AML-193 (cell line): ENCODE measurements at regions not wholly inside any gene's neighbourhood (a gene's known extent, or its start where the extent isn't known, plus 50 kb on each side); places are given as distances from the start of the nearest gene placed in this dataset.
"Not testable (repeated sequence)": the region's sequence is repeated elsewhere in the genome, so short reads cannot be mapped to it uniquely, and the experiment has no call there.

Experiments
- DNase-seq, 2 experiments: peaks; one replicate each; lab custom pipeline; 2025; lab: John Stamatoyannopoulos, UW

DNA sequence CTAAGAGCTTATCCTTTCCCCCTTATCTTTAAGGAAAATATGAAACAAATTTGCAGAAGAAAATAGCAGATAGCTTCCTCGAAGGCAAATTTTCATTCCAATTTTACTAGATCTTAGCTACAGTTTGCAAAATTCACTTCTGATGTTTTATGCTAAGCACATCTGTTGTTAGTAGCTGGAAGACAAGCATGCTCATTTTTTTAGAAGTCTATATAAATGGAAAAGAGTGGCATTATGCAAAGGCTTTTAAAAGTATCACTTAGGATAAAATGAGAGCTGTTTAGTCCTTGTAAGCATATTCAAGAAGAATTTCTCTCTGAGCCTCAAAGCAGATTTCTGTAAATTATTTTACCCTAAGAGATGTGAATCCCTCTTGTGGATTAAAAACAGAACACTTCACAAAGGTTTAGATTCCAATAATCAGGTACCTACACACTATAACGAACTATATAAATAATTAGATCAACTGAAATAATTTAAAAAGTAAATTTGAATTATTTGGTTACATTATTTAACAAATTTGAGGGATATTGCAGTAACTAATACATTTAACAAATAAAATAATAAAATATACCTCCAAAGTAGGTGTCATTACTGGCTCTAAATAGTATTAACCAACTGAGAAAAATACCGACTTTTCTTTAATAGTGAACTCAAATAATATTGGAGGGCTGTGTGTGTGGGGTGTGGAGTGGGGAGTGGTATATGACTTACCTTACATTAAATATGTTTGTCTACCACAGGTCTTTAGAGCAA, 307.1 kb downstream of the SEMA3D start:
- no peak for DNase-seq

DNA sequence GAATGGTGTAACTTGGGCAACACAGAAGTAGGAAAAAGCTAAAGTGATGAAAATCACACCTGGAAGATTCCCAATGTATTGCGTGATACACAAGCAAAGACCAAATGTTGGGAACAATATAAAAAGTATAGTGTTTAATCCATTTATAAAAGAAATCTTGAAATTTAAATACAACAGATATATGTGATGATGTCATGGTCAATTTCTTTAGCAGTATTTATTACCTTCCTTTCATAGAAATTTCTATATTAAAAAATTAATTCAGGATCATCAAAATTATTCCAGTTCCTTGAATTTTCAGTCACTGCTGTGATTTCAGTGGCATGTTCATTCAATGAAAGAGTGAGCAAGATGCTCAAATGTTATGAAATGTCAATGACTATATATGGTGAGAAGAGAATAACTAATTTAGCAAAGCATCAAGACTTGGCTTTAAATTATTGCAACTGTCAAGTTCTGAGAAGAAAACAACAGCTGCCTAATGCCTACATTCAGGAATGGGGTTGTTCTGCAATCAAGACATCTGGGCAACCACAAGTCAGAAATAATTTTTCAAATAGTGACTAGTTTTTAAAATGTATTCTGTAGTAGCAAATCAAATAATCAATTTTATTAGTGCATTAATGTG, 308.8 kb downstream of the SEMA3D start:
- DNase-seq = no peak

DNA sequence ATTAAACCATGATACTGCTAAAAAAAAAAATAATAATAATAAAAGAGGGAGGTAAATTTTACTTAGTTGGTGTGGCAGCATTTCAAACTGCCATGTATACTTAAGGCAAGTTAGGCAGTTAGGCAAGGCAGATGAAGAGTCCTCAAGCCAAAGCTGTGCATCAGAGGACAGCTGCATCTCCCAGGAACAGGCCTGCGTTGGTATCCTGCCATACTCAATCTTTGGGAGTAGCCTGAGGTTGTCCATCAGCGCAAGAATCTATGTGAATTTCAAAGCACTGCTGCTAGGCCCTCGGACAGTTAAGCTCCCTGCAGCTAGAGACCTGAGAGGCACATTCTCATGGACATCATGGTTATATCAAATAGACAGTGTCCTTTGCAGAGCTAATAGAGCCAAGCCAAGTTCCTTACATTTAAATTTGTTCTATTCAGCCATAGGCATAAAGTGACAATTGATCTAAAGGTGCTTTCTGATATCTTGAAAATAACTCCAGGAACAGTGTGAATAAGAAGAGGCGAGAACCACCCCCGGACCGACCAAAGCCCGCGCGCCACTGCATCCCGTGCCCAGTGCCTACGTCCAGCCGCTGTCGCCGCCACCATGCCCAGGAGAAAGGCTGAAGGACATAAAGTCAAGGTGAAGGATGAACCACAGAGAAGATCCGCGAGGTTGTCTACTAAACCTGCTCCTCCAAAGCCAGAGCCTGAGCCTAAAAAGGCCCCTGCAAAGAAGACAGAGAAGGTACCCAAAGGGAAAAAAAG, 310.6 kb downstream of the SEMA3D start:
- DNase-seq = no peak

DNA sequence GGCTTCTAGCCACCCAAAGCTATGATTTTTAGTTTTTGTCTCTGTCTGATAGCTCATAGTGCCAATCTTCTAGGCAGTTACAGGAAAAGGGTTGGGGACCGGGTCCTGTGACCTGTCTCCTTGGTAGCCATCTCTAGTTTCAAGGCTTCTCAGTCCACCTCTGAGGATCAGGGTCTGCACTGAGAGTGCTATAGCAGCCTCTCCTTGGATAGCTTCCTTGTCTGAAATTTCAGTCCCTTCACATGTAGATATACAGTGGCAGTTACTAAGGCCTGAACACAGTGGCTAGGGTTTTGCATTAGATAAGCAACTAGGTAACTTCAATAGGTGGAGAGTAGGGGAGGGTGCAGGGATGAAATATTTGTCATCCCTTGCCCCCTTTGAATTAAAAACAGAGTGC, 321.3 kb downstream of the SEMA3D start:
- no peak for DNase-seq

DNA sequence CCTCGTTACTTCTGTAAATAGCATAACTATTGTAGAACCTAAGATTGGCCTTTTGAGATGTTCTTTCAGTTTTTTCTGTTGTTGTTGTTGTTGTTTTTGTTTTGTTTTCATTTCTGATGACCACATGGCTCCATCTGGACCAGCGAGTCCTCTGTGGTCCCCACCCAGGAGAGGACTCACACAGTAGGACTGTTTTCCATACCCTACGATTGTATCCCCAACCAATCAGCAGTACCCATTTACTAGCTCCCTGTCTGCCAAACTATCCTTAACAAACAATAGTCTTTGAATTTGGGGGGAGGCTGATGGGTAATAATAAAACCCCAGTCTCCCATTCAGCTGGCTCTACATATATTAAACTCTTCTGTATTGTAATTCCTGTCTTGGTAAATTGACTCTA, 329.5 kb downstream of the SEMA3D start:
- no peak for DNase-seq

DNA sequence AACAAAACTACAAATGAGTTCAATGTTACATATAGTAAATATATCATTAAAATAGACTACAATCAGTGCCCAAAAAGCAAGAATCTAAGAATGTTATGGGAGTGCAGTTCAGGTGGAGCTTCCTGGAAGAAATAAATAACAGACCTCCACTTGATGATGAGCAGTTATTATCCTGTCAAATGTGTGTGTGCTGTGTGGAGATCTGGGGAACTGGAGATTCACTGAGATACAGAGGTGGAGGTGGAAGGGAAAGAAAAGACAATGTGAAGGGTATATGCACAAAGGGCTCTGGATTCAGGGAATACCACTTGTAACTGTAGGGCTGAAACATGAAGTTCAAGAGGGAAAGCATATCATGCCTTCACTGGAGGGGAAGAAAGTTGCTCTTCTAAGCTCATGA, 331.1 kb downstream of the SEMA3D start:
- DNase-seq = no peak

DNA sequence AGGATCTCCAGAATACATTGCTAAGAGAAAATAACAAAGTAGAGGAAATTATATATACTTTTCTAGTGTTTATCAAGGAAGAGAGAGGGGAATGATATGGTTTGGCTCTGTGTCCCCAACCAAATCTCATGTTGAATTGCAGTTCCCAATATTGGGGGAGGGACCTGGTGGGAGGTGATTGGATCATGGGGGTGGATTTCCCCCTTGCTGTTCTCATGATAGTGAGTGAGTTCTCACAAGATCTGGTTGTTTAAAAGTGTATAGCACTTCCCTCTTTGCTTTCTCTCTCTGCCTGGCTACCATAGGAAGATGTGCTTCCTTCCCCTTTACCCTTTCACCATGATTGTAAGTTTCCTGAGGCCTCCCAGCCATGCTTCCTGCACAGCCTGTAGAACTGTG, 337.9 kb downstream of the SEMA3D start:
- not testable (repeated sequence) for DNase-seq

DNA sequence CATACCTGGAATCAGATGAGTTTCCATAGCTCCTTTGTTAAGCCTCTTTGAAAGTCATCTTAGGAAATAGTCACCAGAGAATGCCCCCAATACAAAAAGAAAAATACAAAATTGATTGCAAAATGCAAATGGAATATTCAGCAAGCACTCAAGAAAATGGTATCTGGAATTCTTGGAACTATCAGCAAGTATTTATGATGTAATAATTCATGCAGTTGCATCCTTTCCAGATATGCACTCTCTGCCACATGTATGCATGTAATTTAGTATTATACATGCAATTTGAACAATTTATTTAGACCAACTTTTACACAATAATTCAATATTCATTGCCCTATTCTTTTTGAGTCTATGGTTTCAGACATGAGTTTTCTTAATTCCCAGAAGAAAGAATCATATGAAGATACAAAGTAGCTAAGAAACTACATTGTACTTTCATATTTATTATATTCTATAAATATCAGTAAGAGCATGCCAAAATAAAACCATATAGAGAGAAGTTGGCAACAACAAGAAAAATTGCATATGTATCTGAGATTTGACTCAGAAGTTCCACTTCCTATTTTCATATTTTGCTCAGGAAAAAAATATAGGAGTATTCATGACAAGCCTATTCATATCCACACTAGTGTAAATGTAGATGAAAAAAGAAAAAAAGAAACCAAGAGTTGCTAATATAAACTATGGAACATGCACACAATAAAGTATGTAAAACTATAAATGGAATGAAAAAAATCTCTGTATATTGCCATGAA, 338.5 kb downstream of the SEMA3D start:
- DNase-seq = no peak

DNA sequence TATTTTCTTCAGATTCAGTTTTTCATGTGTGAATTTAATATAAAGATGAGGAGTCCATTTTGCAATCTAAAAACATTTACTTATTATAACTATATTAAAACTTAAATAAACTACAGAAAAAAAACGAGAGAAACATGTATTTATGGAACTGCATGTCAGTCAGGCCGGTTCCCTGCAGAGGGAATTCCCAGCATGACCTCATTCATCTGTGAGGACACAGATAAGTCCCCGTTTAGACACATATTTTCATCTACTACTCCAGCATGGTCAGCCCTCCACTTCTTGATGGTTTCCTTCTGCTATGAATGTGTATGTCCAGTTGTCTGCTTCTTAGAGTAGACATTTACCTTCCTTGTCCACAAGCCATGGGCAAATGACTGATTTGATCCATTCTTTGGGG, 339.1 kb downstream of the SEMA3D start:
- no peak for DNase-seq

DNA sequence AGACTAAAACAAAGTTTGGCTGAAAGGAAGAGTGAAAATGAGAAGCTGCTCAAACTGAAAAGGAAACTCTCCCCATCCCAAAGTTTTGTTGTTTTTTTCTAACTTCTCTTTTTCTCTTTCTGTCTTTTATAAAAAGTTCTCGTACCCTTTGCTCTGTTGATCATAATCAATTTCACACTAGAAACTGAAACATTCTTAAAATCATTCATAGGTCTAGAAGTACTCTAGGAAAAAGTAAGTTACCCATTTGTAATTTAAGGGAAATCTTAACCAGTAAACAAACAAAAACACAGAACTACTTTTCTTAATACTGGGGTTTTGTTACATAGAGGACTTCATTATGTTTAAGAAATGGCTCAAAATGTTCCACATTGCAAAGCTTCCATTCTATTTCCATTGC, 339.8 kb downstream of the SEMA3D start:
- DNase-seq = no peak

DNA sequence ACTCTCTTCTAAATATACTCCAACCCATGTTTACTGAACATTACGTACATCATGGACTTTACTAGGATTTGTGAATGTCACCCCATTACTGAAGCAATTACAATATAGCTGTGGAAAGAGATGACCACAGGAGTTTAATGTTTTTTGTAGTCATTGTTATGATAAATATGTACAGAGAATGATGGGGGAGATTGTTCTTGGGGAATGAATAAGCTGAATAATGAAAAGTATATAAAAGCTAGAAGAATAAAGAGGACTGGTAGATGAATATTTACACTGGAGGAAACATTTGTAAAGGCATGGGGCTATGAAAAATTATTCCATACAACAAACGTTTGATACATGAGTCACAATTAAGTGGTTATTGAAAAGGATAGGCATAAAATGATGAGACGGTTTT, 340.9 kb downstream of the SEMA3D start:
- no peak for DNase-seq

DNA sequence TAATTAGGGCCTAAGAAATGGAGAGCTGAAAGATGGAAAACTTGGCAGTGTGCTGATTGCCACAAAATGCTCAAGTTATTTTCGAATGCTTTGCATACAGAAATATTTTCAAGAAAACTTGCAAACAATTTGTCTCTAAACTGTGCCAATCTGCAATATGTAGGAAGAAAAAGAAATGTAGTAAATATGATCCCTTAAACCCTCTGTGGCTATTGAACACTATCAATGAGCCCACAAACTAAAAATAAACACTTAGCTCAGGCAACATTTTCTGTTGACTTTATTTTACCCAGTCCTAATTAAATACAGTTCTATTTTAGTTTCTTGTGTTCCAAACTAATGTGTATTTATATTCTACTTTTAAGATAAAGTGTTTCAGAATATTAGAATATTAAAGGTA, 342.1 kb downstream of the SEMA3D start:
- DNase-seq = no peak

DNA sequence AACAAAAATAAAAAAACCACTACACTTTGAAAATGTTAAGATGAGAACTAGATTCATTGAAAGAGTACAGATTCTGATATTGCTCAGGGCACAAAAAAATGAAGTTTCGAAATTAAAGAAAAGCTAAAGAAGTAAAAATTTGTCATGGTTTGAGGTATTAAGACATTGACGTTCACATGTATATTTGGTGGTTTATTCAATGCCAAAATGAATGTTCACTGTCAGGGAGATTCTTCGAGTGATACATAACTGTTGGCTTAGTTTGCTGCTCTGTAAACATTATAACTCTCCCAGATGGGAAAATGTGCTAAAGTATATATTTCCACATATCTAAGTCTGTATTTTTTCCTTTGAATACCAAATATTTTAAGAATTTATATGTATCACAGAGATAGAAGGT, 345.0 kb downstream of the SEMA3D start:
- no peak for DNase-seq

DNA sequence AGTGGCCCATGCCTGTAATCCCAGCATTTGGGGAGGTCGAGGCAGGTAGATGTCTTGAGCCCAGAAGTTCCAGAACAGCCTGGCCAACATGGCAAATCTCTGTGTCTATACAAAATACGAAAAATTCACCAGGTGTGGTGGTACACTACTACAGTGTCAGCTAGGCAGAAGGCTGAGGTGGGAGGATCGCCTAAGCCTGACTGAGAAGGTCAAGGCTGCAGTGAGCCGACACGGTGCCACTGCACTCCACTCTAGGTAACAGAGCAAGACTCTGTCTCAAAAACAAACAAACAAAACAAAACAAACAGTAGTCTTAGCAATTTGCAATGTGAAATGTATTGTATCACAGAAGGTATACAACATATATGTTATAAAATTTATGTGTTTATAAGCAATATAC, 348.0 kb downstream of the SEMA3D start:
- DNase-seq = no peak

DNA sequence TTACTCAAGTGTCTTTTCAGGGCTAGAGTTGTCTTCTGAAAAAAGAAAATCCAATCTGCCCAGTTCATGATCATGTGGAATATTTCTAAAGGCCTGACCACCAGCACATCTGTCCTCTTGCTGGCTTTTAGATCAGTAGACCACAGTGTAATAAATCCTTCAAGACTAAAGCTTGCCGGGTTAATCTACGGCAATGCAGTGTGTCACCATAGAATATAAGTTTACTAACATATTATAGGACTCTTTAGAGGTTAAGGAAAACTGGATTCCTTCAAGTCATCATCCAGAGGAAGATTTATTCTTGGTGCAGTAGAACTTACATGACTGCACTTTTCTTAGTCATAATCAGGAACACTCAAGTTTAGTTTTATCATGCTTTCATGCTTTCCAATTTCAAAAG, 349.5 kb downstream of the SEMA3D start:
- no peak for DNase-seq

DNA sequence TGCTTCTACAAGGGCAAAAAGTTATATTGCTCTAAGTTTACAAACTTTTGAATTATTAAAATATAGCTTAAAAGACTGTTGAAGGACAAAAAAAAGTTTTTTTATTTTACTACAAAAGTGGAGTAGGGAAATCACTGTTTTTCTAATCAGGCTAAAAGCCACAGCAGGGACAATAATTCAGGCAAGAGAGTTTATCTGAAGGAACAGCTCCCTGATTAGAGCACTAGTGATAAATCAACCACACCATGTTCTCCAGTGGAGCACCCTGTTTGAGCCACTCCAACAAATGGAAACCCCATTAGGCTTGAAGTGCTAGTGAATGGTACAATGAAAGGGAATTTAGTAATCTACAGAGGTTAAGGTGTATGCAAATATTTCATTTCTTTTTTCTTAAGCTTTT, 357.1 kb downstream of the SEMA3D start:
- no peak for DNase-seq

DNA sequence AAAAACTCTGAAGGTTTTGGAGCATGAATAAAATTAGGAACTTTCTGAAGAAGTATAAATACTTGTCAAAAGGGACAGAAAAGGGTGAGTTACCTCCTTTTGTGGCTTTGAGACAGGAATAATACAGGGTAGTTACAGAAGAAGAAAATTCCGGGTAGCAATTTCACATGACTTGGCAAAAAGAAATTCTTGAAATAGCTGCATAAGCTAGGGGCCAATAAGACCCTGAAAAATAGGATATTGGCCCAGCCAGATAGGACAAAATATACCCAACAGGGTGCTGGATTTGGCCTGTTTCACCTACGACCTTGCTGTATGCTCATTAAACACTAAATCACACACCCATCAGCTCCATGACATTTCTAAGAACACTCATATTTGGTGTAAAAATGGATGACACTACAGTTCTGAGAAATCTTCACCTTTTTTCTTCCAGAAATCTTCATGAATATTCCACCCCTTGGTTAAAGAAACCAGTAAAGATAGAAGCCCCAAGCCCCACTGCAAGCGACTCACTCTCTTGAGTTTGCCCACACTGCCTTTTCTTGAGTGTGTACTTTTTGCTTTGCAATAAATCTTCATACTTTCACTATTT, 362.7 kb downstream of the SEMA3D start:
- DNase-seq = no peak

DNA sequence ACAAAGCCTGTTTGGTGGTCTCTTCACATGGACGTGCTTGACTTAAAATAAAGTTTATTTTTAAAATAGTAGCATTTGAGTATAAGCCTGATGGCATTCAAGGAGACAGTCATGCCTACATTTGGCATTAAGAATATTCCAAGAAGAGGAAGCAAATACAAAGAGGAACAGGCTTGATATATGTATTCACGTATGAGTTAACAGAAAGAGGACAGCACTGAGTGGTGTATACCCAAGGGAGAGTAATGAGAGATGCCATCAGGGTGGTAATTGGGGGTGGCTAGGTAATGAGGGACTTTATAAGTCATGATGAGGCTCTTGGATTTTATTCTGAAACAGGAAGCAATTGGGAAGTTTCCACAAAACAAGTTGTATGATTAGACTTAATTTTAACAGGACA, 363.3 kb downstream of the SEMA3D start:
- no peak for DNase-seq

DNA sequence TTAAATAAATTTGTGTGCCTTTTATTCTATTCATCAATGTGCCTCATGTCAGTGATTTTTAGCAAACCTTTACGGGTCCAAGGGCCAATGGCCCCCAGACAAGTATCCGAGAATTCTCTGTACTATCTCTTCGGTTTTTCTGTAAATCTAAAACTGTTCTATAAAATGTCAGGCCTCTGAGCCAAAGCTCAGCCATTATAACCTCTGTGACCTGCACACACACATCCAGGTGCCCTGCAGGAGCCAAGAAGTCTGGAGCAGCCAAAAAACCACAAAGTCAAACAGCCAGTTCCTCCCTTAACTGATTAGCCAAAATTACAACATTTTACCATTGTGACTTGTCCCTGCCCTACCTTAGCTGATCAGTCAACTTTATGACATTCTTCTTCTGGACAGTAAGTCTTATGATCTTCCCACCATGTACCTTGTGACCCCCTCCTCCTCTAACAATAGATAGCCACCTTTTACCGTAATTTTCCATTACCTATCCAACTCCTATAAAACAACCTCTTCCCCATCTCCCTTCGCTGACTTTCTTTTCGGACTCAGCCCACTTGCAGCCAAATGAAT, 363.8 kb downstream of the SEMA3D start:
- no peak for DNase-seq

DNA sequence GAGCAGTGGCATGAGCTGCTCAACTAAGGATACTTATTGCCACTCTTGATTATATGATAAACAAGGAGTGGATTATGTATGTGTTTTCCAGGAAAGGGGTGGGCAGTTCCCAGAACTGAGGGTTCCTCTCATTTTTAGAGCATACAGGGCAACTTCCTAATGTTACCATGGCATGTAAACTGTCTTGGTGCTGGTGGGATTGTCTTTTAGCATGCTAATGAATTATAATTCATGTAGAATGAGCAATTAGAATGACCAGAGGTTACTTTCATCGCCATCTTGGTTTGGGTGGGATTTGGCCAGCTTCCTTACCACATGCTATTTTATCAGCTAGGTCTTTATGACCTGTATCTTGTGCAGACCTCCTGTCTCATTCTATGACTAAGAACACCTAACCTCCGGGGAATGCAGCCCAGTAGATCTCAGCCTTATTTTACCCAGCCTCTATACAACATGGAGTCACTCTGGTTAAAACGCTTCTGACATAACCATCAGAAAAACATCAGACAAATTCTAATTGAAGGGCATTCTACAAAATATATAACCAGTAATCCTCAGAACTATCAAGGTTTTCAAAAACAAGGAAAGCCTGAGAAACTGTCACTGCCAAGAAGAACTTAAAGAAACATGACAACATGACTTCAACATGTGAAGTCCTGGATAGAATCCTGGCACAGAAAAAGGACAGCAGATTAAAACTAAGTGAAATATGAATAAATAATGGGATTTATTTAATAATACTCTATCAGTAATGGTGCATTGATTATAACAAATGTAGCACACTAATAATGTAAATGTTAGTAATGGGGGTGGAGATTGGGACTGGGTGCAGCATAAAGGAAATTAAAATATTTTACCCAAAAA, 365.0 kb downstream of the SEMA3D start:
- no peak for DNase-seq

DNA sequence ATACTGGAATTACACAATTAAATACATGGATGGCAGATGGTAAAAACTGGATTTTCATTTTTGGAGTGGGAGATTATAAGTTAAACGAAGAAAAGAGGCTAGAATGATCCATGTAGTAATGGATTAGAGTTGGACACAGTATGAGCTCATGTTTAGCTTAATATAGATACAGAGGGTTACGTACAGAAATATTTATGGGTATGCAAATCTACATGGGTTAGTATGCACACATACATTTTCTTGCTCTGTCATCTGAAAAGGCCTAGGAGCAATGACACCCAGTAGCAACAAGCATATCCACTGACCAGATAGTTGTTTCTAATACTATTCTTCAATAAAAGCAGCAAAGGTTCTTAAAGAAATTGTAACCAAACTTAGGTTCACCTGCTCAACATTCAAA, 366.4 kb downstream of the SEMA3D start:
- no peak for DNase-seq
